ENCODE measurements at regions not wholly inside any gene's neighbourhood (a gene's known extent, or its start where the extent isn't known, plus 50 kb on each side); places are given as distances from the start of the nearest gene placed in this dataset.
"Not testable (repeated sequence)": the region's sequence is repeated elsewhere in the genome, so short reads cannot be mapped to it uniquely, and the experiment has no call there.

DNA sequence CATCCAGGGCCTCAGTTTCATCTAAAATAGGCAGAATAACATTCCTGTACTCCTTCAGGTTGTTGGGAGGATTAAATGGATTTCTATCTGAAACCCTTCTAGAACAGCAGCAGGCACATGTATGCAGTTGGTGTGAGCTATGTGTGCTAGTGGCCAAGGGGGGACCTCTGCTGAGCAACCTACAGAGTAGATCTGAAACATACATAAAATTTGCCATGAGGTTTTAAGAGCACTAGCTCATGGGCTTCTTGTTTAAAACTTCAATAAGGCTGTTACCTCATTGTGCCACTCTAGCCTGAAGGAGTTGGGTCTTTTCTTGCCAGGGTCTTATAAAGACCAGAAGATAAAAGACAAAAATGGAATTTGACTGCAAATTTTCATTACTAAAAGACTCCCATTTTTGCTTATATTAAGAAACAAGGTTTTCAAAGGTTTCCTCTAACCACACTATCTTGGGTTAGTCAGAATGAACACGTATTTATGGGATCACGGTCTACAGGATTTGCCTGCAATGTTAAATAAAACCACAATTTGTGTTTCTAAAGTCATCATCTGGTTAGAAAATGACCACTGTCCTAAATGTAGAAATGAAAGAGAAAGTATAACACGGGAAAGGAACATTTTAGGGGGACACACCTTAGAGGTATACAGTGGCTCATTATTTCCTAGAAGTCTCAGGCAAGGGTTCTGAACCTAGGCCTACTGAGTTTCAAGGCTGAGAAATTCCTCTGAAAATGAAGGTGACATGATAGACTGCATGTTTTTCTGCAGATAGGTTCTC is 144.9 kb upstream of the OLIG3 start:
- no peak for DNase-seq (ENCODE audit: low read depth)
- no peak for TF ChIP-seq CTCF (conservative IDR thresholded peaks at IDR 0.05; ENCODE audit: control insufficient read depth, insufficient read depth, low read depth, low read length)
- H3K4me3 ChIP-seq (ENCODE audit: control insufficient read depth, low read depth, low read length), result no peak overlapping the region

DNA sequence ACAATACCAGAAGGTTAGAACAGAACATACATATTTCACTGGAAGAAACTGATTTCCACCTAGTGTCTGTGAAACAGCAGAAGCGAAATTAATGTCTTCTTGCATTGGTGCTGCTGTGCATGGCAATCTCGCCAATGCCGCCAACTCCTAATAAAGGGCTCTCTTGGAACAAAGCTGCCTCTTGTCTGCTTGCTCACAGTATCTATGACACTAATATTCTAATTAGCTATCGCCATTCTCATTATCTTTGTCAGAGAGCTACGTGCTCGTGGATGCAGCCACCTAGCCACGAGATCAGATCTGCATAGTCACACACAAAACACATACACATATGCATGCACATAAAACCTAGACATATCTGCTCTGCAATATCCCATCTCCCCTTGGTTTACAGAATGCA is 145.9 kb upstream of the OLIG3 start:
- TF ChIP-seq CTCF (conservative IDR thresholded peaks at IDR 0.05; ENCODE audit: control insufficient read depth, insufficient read depth, low read depth, low read length), result no peak
- DNase-seq (ENCODE audit: low read depth), result no peak
- H3K4me3 ChIP-seq (ENCODE audit: control insufficient read depth, low read depth, low read length), result no peak overlapping the region

GRCh38 chr6:137641474-137642077 is 147.4 kb upstream of the OLIG3 start:
- DNase-seq (ENCODE audit: low read depth), result peak; percentile 80
- TF ChIP-seq CTCF (conservative IDR thresholded peaks at IDR 0.05; ENCODE audit: control insufficient read depth, insufficient read depth, low read depth, low read length), result peak; percentile 70
- H3K4me3 ChIP-seq (ENCODE audit: control insufficient read depth, low read depth, low read length), result no peak overlapping the region

GRCh38 chr6:137643210-137643609 is 149.0 kb upstream of the OLIG3 start:
- DNase-seq (ENCODE audit: low read depth); H3K4me3 ChIP-seq (ENCODE audit: control insufficient read depth, low read depth, low read length): not testable (repeated sequence)

GRCh38 chr6:137643644-137644043 is 149.4 kb upstream of the OLIG3 start:
- not testable (repeated sequence) for DNase-seq (ENCODE audit: low read depth); H3K4me3 ChIP-seq (ENCODE audit: control insufficient read depth, low read depth, low read length)

GRCh38 chr6:137645850-137646249 is 151.7 kb upstream of the OLIG3 start:
- TF ChIP-seq CTCF (conservative IDR thresholded peaks at IDR 0.05; ENCODE audit: control insufficient read depth, insufficient read depth, low read depth, low read length), result no peak
- no peak for DNase-seq (ENCODE audit: low read depth)
- no peak overlapping the region for H3K4me3 ChIP-seq (ENCODE audit: control insufficient read depth, low read depth, low read length)

DNA sequence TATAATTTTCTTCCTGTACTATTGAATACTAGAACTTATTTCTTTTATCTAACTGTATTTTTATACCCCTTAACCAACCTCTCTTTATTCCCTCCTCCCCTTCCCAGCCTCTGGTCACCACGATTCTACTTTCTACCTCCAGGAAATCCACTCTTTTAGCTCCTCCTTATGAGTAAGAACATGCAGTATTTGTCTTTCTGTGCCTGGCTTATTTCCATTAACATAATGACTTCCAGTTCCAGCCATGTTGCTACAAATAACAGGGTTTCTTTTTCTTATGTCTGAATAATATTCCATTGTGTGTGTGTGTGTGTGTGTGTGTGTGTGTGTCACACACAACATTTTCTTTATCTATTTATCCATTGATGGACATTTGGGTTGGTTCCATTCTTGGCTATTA is 152.3 kb upstream of the OLIG3 start:
- no peak for TF ChIP-seq CTCF (conservative IDR thresholded peaks at IDR 0.05; ENCODE audit: control insufficient read depth, insufficient read depth, low read depth, low read length)
- DNase-seq (ENCODE audit: low read depth), result peak; percentile 38
- no peak overlapping the region for H3K4me3 ChIP-seq (ENCODE audit: control insufficient read depth, low read depth, low read length)

Measured in fibroblast of mammary gland (primary cell).